HCT116 (cell line): ENCODE measurements at regions not wholly inside any gene's neighbourhood (a gene's known extent, or its start where the extent isn't known, plus 50 kb on each side); places are given as distances from the start of the nearest gene placed in this dataset.

Experiments
- ATAC-seq: fragments of 200-7000 bp; cut with Tn5 transposase; 2 replicates; pipeline ENCODE4 v1.9.1; 2020; ENCODE audit warnings: mild to moderate bottlenecking, moderate library complexity
- BruUV-seq: library from RNA; stranded (reverse); fragments of 400-500 nt; replicated peaks from 2 replicates; lab custom pipeline; 2021; lab: Mats Ljungman, UMichigan
- CTCF ChIA-PET: fragments of 300-600 bp; sonication (Branson Sonifier 250); formaldehyde crosslinking; loops from one replicate; lab custom pipeline; 2021; ENCODE audit warnings: antibody characterized with exemption; lab: Charles Lee
- POLR2A ChIA-PET: fragments of 300-600, 350-600 bp; sonication (Branson Sonifier 250); formaldehyde crosslinking; loops from one replicate; lab custom pipeline; 2021; ENCODE audit warnings: antibody characterized with exemption; lab: Charles Lee
- RAD21 ChIA-PET, 2 experiments: fragments of 300-600 bp; sonication (Branson Sonifier 250); formaldehyde crosslinking; loops; one replicate each; lab custom pipeline; 2023; ENCODE audit warnings: low total read pairs in 2 of 2; ENCODE audit not compliant: uncharacterized antibody in 2 of 2, unreplicated experiment in 2 of 2, low non-redundant PET in 1 of 2; lab: Charles Lee
- DNase-seq: peaks from one replicate; pipeline ENCODE4 v3.0.0-alpha.2; 2010; ENCODE audit warnings: low read depth, low spot score
- H2AFZ ChIP-seq: fragments of 200-600 bp; shearing (Covaris generic), sonication (generic); 2 replicates; pipeline ENCODE4 v1.6.1; 2017; ENCODE audit warnings: low read depth, mixed run types, mixed read lengths, antibody characterized with exemption, low read length; ENCODE audit not compliant: poor library complexity, severe bottlenecking
- H3K27ac ChIP-seq: 2 replicates; pipeline ENCODE4 v1.5.1; 2012; ENCODE audit warnings: low read depth, low read length
- H3K27me3 ChIP-seq: fragments of 200-600 bp; sonication (generic); 2 replicates; pipeline ENCODE4 v1.6.1; 2016; ENCODE audit warnings: mixed run types, low read length, mixed read lengths; ENCODE audit not compliant: insufficient read depth
- H3K36me3 ChIP-seq, 2 experiments: fragments of 200-500 bp in 1 of 2; fragments of 200-600 bp in 1 of 2; sonication (Bioruptor generic) in 1 of 2; sonication (generic) in 1 of 2; 2 replicates each; pipeline versions ENCODE4 v1.5.1 to v1.6.1; 2014 to 2016; ENCODE audit warnings: low read length in 2 of 2, inconsistent platforms in 1 of 2, mixed read lengths in 1 of 2, mixed run types in 1 of 2; ENCODE audit not compliant: insufficient read depth in 2 of 2, control insufficient read depth in 1 of 2
- H3K4me1 ChIP-seq, 2 experiments: fragments of 200-600 bp in 1 of 2; sonication (generic) in 1 of 2; 2 replicates each; pipeline versions ENCODE4 v1.5.1 to v1.6.1; 2012 to 2017; ENCODE audit warnings: low read length in 2 of 2, inconsistent platforms in 1 of 2, mild to moderate bottlenecking in 1 of 2, mixed read lengths in 1 of 2, mixed run types in 1 of 2, moderate library complexity in 1 of 2; ENCODE audit not compliant: insufficient read depth in 2 of 2, control insufficient read depth in 1 of 2
- H3K4me2 ChIP-seq: fragments of 200-600 bp; sonication (generic); 2 replicates; pipeline ENCODE4 v1.6.1; 2017; ENCODE audit warnings: mixed run types, low read length, mixed read lengths
- H3K4me3 ChIP-seq, 2 experiments: fragments of 200-600 bp in 1 of 2; sonication (generic) in 1 of 2; replicated peaks in 1 of 2; 2 replicates each; pipeline ENCODE4 v1.5.1; 2011 to 2016; ENCODE audit warnings: low read length in 2 of 2, control low read depth in 1 of 2, low read depth in 1 of 2, mild to moderate bottlenecking in 1 of 2, mixed read lengths in 1 of 2, mixed run types in 1 of 2
- H3K79me2 ChIP-seq: fragments of 200-600 bp; sonication (generic); 2 replicates; pipeline ENCODE4 v1.6.1; 2017; ENCODE audit warnings: mild to moderate bottlenecking, mixed run types, low read length, moderate library complexity, mixed read lengths; ENCODE audit not compliant: insufficient read depth
- H3K9ac ChIP-seq: fragments of 200-600 bp; sonication (generic); 2 replicates; pipeline ENCODE4 v1.6.1; 2016; ENCODE audit warnings: low read length, mixed read lengths
- H3K9me2 ChIP-seq: fragments of 200-600 bp; sonication (generic), shearing (Covaris generic); 2 replicates; pipeline ENCODE4 v1.6.1; 2017; ENCODE audit warnings: mixed run types, mild to moderate bottlenecking, moderate library complexity; ENCODE audit not compliant: insufficient read depth
- H3K9me3 ChIP-seq, 2 experiments: fragments of 200-500 bp in 1 of 2; fragments of 200-600 bp in 1 of 2; sonication (Bioruptor generic) in 1 of 2; sonication (generic) in 1 of 2; 2 replicates each; pipeline ENCODE4 v1.6.1; 2014 to 2017; ENCODE audit warnings: low read length in 2 of 2, mixed read lengths in 2 of 2, inconsistent platforms in 1 of 2, low read depth in 1 of 2, mild to moderate bottlenecking in 1 of 2, mixed run types in 1 of 2, moderate library complexity in 1 of 2; ENCODE audit not compliant: control insufficient read depth in 1 of 2, insufficient read depth in 1 of 2
- H4K20me1 ChIP-seq: fragments of 200-600 bp; sonication (generic), shearing (Covaris generic); 2 replicates; pipeline ENCODE4 v1.6.1; 2017; ENCODE audit warnings: mixed run types, mild to moderate bottlenecking, moderate library complexity; ENCODE audit not compliant: insufficient read depth
- ATF3 ChIP-seq: IDR thresholded peaks from 2 replicates; pipeline ENCODE4 v1.6.1; 2012
- CEBPB ChIP-seq: IDR thresholded peaks from 2 replicates; pipeline ENCODE4 v1.6.1; 2012; ENCODE audit warnings: low read depth
- CTCF ChIP-seq, 3 experiments: fragments of 200-600 bp in 1 of 3; sonication (generic) in 1 of 3; IDR thresholded peaks in 2 of 3; conservative IDR thresholded peaks in 1 of 3; 2 replicates each; pipeline ENCODE4 v1.5.1; 2012 to 2017; ENCODE audit warnings: low read depth in 2 of 3, low read length in 2 of 3, antibody characterized with exemption in 1 of 3, borderline replicate concordance in 1 of 3, control low read depth in 1 of 3, mild to moderate bottlenecking in 1 of 3, mixed read lengths in 1 of 3, mixed run types in 1 of 3, moderate library complexity in 1 of 3; ENCODE audit not compliant: insufficient read depth in 1 of 3
- EGR1 ChIP-seq: IDR thresholded peaks from 2 replicates; pipeline ENCODE4 v1.6.1; 2012; ENCODE audit warnings: low read depth
- EZH2 ChIP-seq: fragments of 200-600 bp; sonication (generic); IDR thresholded peaks from 2 replicates; pipeline ENCODE4 v1.6.1; 2017; ENCODE audit warnings: antibody characterized with exemption, mixed run types
- EZH2phosphoT487 ChIP-seq: fragments of 200-600 bp; IDR thresholded peaks from 2 replicates; pipeline ENCODE4 v1.6.1; 2018; ENCODE audit warnings: antibody characterized with exemption, borderline replicate concordance
- JUND ChIP-seq: IDR thresholded peaks from 2 replicates; pipeline ENCODE4 v1.6.1; 2012
- MAX ChIP-seq: IDR thresholded peaks from 2 replicates; pipeline ENCODE4 v1.6.1; 2012
- POLR2A ChIP-seq: IDR thresholded peaks from 2 replicates; pipeline ENCODE4 v1.7.0; 2011; ENCODE audit warnings: borderline replicate concordance; ENCODE audit not compliant: insufficient read depth, insufficient read length; ENCODE audit errors: extremely low read depth
- POLR2AphosphoS5 ChIP-seq: IDR thresholded peaks from 2 replicates; pipeline ENCODE4 v1.6.1; 2011; ENCODE audit warnings: mild to moderate bottlenecking, low read depth, low read length, moderate library complexity
- RAD21 ChIP-seq: IDR thresholded peaks from 2 replicates; pipeline ENCODE4 v1.6.1; 2012; ENCODE audit warnings: low read depth, mild to moderate bottlenecking
- REST ChIP-seq: IDR thresholded peaks from 2 replicates; pipeline ENCODE4 v1.6.1; 2012; ENCODE audit warnings: low read depth
- SIN3A ChIP-seq: IDR thresholded peaks from 2 replicates; pipeline ENCODE4 v1.6.1; 2012; ENCODE audit warnings: low read depth
- SP1 ChIP-seq: IDR thresholded peaks from 2 replicates; pipeline ENCODE4 v1.6.1; 2012; ENCODE audit warnings: low read depth
- SRF ChIP-seq: IDR thresholded peaks from 2 replicates; pipeline ENCODE4 v1.6.1; 2012; ENCODE audit warnings: low read depth
- TCF7L2 ChIP-seq: IDR thresholded peaks from 2 replicates; pipeline ENCODE4 v1.7.0; 2011; ENCODE audit warnings: borderline replicate concordance, inconsistent platforms; ENCODE audit not compliant: insufficient read depth, insufficient read length; ENCODE audit errors: extremely low read depth
- YY1 ChIP-seq: IDR thresholded peaks from 2 replicates; pipeline ENCODE4 v1.6.1; 2011; ENCODE audit warnings: low read length, low read depth, moderate library complexity, mild to moderate bottlenecking; ENCODE audit not compliant: insufficient replicate concordance; ENCODE audit errors: extremely low read depth
- ZFX ChIP-seq: fragments of 450-650 bp; IDR thresholded peaks from 2 replicates; pipeline ENCODE4 v1.6.1; 2017
- ZNF274 ChIP-seq: fragments of 200-500 bp; sonication (Bioruptor generic); IDR thresholded peaks from 2 replicates; pipeline ENCODE4 v1.6.1; 2014; ENCODE audit warnings: mild to moderate bottlenecking, low read depth, low read length, inconsistent platforms
- intact Hi-C: fragments of 100-400 bp; cut with micrococcal nuclease; formaldehyde crosslinking; loops from 2 replicates; pipeline ENCODE4 v1.10.0; 2022

- no peaks in the 10 kb centered on the region for H3K79me2 ChIP-seq
- H3K4me3 ChIP-seq = no peak overlapping the region
- H3K27me3 ChIP-seq = no peaks in the 10 kb centered on the region
- no peaks in the 10 kb centered on the region for H3K36me3 ChIP-seq
- H3K27ac ChIP-seq = no peak overlapping the region
- BruUV-seq = no TSS peak
- no peak for TF ChIP-seq CTCF (IDR thresholded peaks at IDR 0.05 in 2 of 3, conservative IDR thresholded peaks at IDR 0.05 in 1 of 3; ENCODE audit: borderline replicate concordance in 1 of 3, insufficient read depth in 1 of 3, low read depth in 2 of 3, low read length in 2 of 3)
- no peak for TF ChIP-seq MAX
- TF ChIP-seq ZNF274 = no peak
- no peak for TF ChIP-seq EGR1
- TF ChIP-seq POLR2AphosphoS5 = no peak
- no peak for TF ChIP-seq TCF7L2
- TF ChIP-seq SIN3A = no peak
- TF ChIP-seq SP1 = no peak
- TF ChIP-seq CEBPB = no peak
- TF ChIP-seq SRF = no peak
- no peak for TF ChIP-seq JUND
- no peak for TF ChIP-seq EZH2
- TF ChIP-seq REST = no peak
- no peak for TF ChIP-seq YY1
- no peak for TF ChIP-seq RAD21
- TF ChIP-seq ZFX = no peak
- no peak for TF ChIP-seq ATF3
- no peak for TF ChIP-seq EZH2phosphoT487
- no peak for TF ChIP-seq POLR2A
- H4K20me1 ChIP-seq = no peaks in the 10 kb centered on the region
- ChIA-PET CTCF (no interaction called here), RAD21 (no interaction called here), POLR2A (no interaction called here)
- H3K9me3 ChIP-seq = peaks cover 8 to 31% of the 10 kb centered on the region in 2 experiments; a peak in 2 of 4 replicates
- H3K4me2 ChIP-seq = no peak overlapping the region
- ATAC-seq = no peak
- no peak overlapping the region for H3K9ac ChIP-seq
- DNase-seq = no peak
- intact Hi-C loops = no loop called here
- no peak overlapping the region for H2AFZ ChIP-seq
- no peaks in the 10 kb centered on the region for H3K4me1 ChIP-seq
- H3K9me2 ChIP-seq = no peaks in the 10 kb centered on the region
Observed at GRCh38 chr20:60527656-60528055, 569.4 kb downstream of the CDH26 start.
